ENCODE measurements at regions not wholly inside any gene's neighbourhood (a gene's known extent, or its start where the extent isn't known, plus 50 kb on each side); places are given as distances from the start of the nearest gene placed in this dataset.
A peak's percentile ranks its signal among the peaks of the same experiment; 100 is the strongest.

DNA sequence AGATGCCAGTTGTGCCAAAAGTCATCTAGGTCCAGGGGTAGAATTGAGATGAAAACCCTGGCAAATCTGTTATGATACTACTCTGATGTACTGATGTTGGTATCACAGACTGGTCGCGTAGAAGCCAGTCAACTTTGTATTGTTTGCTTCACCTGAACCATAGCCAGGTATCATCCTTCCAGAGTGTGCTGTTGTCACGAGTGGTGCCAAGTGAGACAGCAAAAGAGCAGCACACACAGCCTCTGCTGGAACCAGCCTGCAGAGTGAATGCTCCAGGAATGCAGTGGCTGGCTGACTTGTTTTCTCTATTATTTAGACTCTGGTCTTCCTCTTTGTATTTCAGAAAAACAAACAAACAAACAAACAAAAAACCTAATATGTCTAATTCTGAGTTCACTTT is 209.5 kb upstream of the HEY2 start:
- Histone ChIP-seq H3K9ac (ENCODE audit: insufficient read depth in 1 of 2, low read length in 2 of 2) (no peak overlapping the region), H3K9me3 (ENCODE audit: control insufficient read depth in 4 of 4, insufficient read depth in 3 of 4, low read length in 3 of 4) (no peaks in the 10 kb centered on the region), H3K27me3 (ENCODE audit: control insufficient read depth in 3 of 3, insufficient read depth in 3 of 3, low read length in 2 of 3) (peaks cover 0 to 2% (median 2%) of the 10 kb centered on the region in 3 donors), H3K4me1 (ENCODE audit: control insufficient read depth in 5 of 5, insufficient read depth in 5 of 5, low read length in 5 of 5) (peaks cover 0 to 1% (median 0%) of the 10 kb centered on the region in 5 donors), H3K4me3 (no peak overlapping the region), H3K36me3 (ENCODE audit: control insufficient read depth in 4 of 4, insufficient read depth in 4 of 4, low read length in 4 of 4) (no peaks in the 10 kb centered on the region), H3K27ac (ENCODE audit: low read depth in 1 of 2, low read length in 1 of 2) (no peak overlapping the region)
- TF ChIP-seq CTCF (IDR thresholded peaks at IDR 0.05; ENCODE audit: control extremely low read depth, extremely low read depth) = no peak
- DNase-seq = no peak
- WGBS, 2 donors = 84 to 88% methylated on average over 3 of the region's 3 CpGs
- no peak for ATAC-seq (ENCODE audit: insufficient read depth, low FRiP score)

DNA sequence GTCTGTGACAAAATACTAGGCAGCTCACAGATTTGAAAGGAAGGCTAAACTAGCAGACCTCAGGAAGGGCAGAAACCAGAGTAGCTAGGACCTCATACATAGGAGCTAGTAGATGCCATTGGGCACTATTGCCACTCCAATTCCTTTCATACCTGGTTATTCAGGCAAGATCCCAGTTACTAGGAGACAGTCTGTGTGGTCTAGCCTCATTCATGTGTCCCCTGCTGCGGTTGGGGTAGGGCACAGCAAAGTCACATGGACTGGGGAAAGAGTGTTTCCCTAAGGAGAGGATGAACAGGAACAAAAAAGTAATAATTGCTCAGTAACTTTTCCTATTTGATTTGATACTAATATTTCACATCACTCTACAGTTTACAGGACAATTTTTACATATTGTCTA is 204.6 kb upstream of the HEY2 start:
- DNase-seq = no peak
- Histone ChIP-seq H3K9ac (ENCODE audit: insufficient read depth in 1 of 2, low read length in 2 of 2) (no peak overlapping the region), H3K4me1 (ENCODE audit: control insufficient read depth in 5 of 5, insufficient read depth in 5 of 5, low read length in 5 of 5) (peaks cover 0 to 7% (median 0%) of the 10 kb centered on the region in 5 donors), H3K9me3 (ENCODE audit: control insufficient read depth in 4 of 4, insufficient read depth in 3 of 4, low read length in 3 of 4) (no peaks in the 10 kb centered on the region), H3K27ac (ENCODE audit: low read depth in 1 of 2, low read length in 1 of 2) (no peak overlapping the region), H3K36me3 (ENCODE audit: control insufficient read depth in 4 of 4, insufficient read depth in 4 of 4, low read length in 4 of 4) (no peaks in the 10 kb centered on the region), H3K27me3 (ENCODE audit: control insufficient read depth in 3 of 3, insufficient read depth in 3 of 3, low read length in 2 of 3) (no peaks in the 10 kb centered on the region), H3K4me3 (no peak overlapping the region)
- ATAC-seq (ENCODE audit: insufficient read depth, low FRiP score) = no peak
- WGBS, 2 donors = 76 to 88% methylated on average over 1 of the region's 1 CpG
- TF ChIP-seq CTCF (IDR thresholded peaks at IDR 0.05; ENCODE audit: control extremely low read depth, extremely low read depth) = no peak

- no peaks in the 10 kb centered on the region for H3K9me3 ChIP-seq (ENCODE audit: control insufficient read depth in 4 of 4, insufficient read depth in 3 of 4, low read length in 3 of 4)
- no peak overlapping the region for H3K27ac ChIP-seq (ENCODE audit: low read depth in 1 of 2, low read length in 1 of 2)
- no peaks in the 10 kb centered on the region for H3K27me3 ChIP-seq (ENCODE audit: control insufficient read depth in 3 of 3, insufficient read depth in 3 of 3, low read length in 2 of 3)
- H3K9ac ChIP-seq (ENCODE audit: insufficient read depth in 1 of 2, low read length in 2 of 2) = no peak overlapping the region
- H3K4me3 ChIP-seq = no peak overlapping the region
- 49 to 63% methylated on average over 5 of the region's 5 CpGs for WGBS, 2 donors
- TF ChIP-seq CTCF (IDR thresholded peaks at IDR 0.05; ENCODE audit: control extremely low read depth, extremely low read depth) = no peak
- DNase-seq = peak; percentile 35 to 60 (median 56)
- no peak for ATAC-seq (ENCODE audit: insufficient read depth, low FRiP score)
- H3K4me1 ChIP-seq (ENCODE audit: control insufficient read depth in 5 of 5, insufficient read depth in 5 of 5, low read length in 5 of 5) = peaks cover 0 to 7% (median 0%) of the 10 kb centered on the region in 5 donors
- H3K36me3 ChIP-seq (ENCODE audit: control insufficient read depth in 4 of 4, insufficient read depth in 4 of 4, low read length in 4 of 4) = no peaks in the 10 kb centered on the region
Measured at GRCh38 chr6:125546841-125547251, 202.6 kb upstream of the HEY2 start.

DNA sequence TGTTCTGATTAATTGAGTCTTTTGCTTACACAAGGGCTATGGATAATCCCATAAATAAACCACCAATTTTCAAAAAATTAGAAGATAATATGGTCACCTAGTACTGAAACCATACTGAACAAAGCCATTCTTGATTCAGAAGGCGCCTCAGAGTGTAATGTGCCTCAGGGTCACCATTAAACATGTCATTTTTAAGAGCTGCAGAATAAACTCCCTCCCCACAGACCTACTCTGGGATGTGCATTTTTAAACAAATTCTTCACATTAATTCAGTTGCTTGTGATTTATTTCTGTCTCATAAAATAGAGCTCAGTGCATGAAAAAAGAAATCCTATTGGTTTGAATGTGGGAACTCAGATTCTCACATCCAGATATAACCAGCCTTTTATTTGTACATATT is 202.1 kb upstream of the HEY2 start:
- TF ChIP-seq CTCF (IDR thresholded peaks at IDR 0.05; ENCODE audit: control extremely low read depth, extremely low read depth) = no peak
- Histone ChIP-seq H3K4me3 (no peak overlapping the region), H3K27ac (ENCODE audit: low read depth in 1 of 2, low read length in 1 of 2) (no peak overlapping the region), H3K27me3 (ENCODE audit: control insufficient read depth in 3 of 3, insufficient read depth in 3 of 3, low read length in 2 of 3) (no peaks in the 10 kb centered on the region), H3K36me3 (ENCODE audit: control insufficient read depth in 4 of 4, insufficient read depth in 4 of 4, low read length in 4 of 4) (no peaks in the 10 kb centered on the region), H3K9ac (ENCODE audit: insufficient read depth in 1 of 2, low read length in 2 of 2) (no peak overlapping the region), H3K9me3 (ENCODE audit: control insufficient read depth in 4 of 4, insufficient read depth in 3 of 4, low read length in 3 of 4) (no peaks in the 10 kb centered on the region), H3K4me1 (ENCODE audit: control insufficient read depth in 5 of 5, insufficient read depth in 5 of 5, low read length in 5 of 5) (peaks cover 0 to 7% (median 0%) of the 10 kb centered on the region in 5 donors)
- no peak for DNase-seq
- no peak for ATAC-seq (ENCODE audit: insufficient read depth, low FRiP score)
- WGBS, 2 donors = 89 to 95% methylated on average over 1 of the region's 1 CpG
